ENCODE measurements at regions not wholly inside any gene's neighbourhood (a gene's known extent, or its start where the extent isn't known, plus 50 kb on each side); places are given as distances from the start of the nearest gene placed in this dataset.

DNA sequence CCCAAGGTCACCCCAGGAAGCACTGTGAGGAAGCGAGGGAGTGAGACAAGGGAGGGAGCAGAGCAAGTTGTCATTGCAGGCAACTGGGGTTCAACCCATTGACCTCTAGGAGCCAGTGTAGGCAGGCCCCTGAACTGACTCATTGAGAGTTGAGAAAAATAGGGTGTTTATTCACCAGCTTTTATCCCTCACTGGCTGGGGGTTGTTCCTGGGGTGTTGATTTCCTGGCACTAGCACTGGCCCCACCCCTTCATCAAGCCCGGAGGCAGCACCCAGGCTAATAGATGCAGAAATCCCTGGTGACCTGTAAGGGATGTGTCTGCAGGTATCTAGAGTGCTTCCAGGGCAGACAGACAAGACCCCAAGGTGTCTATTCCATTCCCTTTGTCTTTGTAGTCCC is 183.9 kb downstream of the ARRDC4 start:
- Mint-ChIP-seq H3K9me3 (no peaks in the 10 kb centered on the region), H3K27ac (no peak overlapping the region), H3K4me1 (peaks cover 24% of the 10 kb centered on the region), H3K4me3 (no peak overlapping the region), H3K36me3 (no peaks in the 10 kb centered on the region), H3K27me3 (ENCODE audit: low read depth) (no peaks in the 10 kb centered on the region; the same call in 1 of the 2 replicates)
- TF ChIP-seq, protein P1, sequence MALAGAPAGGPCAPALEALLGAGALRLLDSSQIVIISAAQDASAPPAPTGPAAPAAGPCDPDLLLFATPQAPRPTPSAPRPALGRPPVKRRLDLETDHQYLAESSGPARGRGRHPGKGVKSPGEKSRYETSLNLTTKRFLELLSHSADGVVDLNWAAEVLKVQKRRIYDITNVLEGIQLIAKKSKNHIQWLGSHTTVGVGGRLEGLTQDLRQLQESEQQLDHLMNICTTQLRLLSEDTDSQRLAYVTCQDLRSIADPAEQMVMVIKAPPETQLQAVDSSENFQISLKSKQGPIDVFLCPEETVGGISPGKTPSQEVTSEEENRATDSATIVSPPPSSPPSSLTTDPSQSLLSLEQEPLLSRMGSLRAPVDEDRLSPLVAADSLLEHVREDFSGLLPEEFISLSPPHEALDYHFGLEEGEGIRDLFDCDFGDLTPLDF (CRISPR knock-in tag; IDR thresholded peaks at IDR 0.05): no peak
- TF ChIP-seq ZNF396 (CRISPR knock-in tag; IDR thresholded peaks at IDR 0.05; ENCODE audit: borderline replicate concordance): no peak
- TF ChIP-seq, protein P2, sequence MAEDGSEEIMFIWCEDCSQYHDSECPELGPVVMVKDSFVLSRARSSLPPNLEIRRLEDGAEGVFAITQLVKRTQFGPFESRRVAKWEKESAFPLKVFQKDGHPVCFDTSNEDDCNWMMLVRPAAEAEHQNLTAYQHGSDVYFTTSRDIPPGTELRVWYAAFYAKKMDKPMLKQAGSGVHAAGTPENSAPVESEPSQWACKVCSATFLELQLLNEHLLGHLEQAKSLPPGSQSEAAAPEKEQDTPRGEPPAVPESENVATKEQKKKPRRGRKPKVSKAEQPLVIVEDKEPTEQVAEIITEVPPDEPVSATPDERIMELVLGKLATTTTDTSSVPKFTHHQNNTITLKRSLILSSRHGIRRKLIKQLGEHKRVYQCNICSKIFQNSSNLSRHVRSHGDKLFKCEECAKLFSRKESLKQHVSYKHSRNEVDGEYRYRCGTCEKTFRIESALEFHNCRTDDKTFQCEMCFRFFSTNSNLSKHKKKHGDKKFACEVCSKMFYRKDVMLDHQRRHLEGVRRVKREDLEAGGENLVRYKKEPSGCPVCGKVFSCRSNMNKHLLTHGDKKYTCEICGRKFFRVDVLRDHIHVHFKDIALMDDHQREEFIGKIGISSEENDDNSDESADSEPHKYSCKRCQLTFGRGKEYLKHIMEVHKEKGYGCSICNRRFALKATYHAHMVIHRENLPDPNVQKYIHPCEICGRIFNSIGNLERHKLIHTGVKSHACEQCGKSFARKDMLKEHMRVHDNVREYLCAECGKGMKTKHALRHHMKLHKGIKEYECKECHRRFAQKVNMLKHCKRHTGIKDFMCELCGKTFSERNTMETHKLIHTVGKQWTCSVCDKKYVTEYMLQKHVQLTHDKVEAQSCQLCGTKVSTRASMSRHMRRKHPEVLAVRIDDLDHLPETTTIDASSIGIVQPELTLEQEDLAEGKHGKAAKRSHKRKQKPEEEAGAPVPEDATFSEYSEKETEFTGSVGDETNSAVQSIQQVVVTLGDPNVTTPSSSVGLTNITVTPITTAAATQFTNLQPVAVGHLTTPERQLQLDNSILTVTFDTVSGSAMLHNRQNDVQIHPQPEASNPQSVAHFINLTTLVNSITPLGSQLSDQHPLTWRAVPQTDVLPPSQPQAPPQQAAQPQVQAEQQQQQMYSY (CRISPR knock-in tag; IDR thresholded peaks at IDR 0.05): no peak
- no peak for TF ChIP-seq ELF4 (CRISPR knock-in tag; IDR thresholded peaks at IDR 0.05; ENCODE audit: low read depth)
- no peak for TF ChIP-seq JUN (CRISPR knock-in tag; IDR thresholded peaks at IDR 0.05)
- TF ChIP-seq MYBL2 (CRISPR knock-in tag; IDR thresholded peaks at IDR 0.05): no peak
- no peak for TF ChIP-seq SMAD3 (CRISPR knock-in tag; IDR thresholded peaks at IDR 0.05; ENCODE audit: borderline replicate concordance)
- no peak for TF ChIP-seq OVOL2 (CRISPR knock-in tag; IDR thresholded peaks at IDR 0.05; ENCODE audit: borderline replicate concordance)
- no peak for TF ChIP-seq NFATC4 (CRISPR knock-in tag; IDR thresholded peaks at IDR 0.05)
- no peak for TF ChIP-seq HMGA2 (CRISPR knock-in tag; IDR thresholded peaks at IDR 0.05)
- TF ChIP-seq, protein P3, sequence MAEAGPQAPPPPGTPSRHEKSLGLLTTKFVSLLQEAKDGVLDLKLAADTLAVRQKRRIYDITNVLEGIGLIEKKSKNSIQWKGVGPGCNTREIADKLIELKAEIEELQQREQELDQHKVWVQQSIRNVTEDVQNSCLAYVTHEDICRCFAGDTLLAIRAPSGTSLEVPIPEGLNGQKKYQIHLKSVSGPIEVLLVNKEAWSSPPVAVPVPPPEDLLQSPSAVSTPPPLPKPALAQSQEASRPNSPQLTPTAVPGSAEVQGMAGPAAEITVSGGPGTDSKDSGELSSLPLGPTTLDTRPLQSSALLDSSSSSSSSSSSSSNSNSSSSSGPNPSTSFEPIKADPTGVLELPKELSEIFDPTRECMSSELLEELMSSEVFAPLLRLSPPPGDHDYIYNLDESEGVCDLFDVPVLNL (CRISPR knock-in tag; IDR thresholded peaks at IDR 0.05; ENCODE audit: borderline replicate concordance, low read depth): no peak
- TF ChIP-seq, protein P4, sequence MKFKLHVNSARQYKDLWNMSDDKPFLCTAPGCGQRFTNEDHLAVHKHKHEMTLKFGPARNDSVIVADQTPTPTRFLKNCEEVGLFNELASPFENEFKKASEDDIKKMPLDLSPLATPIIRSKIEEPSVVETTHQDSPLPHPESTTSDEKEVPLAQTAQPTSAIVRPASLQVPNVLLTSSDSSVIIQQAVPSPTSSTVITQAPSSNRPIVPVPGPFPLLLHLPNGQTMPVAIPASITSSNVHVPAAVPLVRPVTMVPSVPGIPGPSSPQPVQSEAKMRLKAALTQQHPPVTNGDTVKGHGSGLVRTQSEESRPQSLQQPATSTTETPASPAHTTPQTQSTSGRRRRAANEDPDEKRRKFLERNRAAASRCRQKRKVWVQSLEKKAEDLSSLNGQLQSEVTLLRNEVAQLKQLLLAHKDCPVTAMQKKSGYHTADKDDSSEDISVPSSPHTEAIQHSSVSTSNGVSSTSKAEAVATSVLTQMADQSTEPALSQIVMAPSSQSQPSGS (CRISPR knock-in tag; IDR thresholded peaks at IDR 0.05; ENCODE audit: borderline replicate concordance, low read depth): no peak
- TF ChIP-seq FOXJ3 (CRISPR knock-in tag; IDR thresholded peaks at IDR 0.05; ENCODE audit: borderline replicate concordance): no peak
- POLR2A ChIA-PET: no interaction called here
- ATAC-seq (no peak), DNase-seq (ENCODE audit: low spot score) (no peak)
- CTCF ChIA-PET: interaction anchor here (0.9 to 1.7 kb wide), 2 partner anchors 29 to 150 kb away, joined by 3 to 4 read pairs; no protein-coding TSS in a partner anchor

DNA sequence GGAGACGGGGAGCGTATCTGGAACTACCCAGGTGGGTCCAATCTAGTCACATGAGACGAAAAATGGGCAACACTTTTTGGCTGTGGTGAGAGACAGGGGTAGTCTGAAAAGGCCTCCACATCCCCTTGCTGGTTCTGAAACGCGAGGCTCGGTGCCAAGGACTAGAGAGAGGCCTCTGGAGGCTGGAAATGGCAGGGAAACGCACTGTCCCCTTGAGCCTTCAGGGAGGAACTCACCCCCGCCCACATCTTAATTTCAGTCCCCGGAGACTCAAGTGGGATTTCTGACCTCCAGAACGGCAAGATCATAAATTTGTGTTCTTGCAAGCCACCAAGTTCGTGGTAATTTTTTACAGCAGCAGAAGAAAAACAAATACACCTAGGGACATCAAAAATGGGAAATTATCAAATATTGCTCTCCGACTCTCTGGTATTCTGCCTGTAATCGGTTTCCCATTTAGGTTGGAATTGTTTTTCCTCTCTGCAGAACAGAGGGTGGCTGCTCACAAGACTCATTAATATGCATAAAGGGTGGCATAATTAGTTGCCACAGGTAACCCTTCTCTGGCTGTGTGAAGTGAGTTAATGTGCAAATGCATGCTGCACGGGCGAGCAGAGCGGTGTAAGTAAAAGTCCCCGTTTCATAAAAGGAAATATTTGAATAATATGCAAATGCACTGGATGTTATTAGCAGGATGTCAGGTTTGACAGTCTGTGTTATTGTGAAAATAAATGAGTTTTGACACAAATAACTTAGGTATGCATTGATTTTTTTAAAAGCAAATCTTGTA is 185.7 kb downstream of the ARRDC4 start:
- Mint-ChIP-seq H3K27me3 (ENCODE audit: low read depth) (no peaks in the 10 kb centered on the region; the same call in 1 of the 2 replicates), H3K36me3 (no peaks in the 10 kb centered on the region), H3K9me3 (no peaks in the 10 kb centered on the region), H3K27ac (no peak overlapping the region), H3K4me1 (peaks cover 34% of the 10 kb centered on the region), H3K4me3 (no peak overlapping the region)
- ChIA-PET CTCF (no interaction called here), POLR2A (no interaction called here)
- ATAC-seq: no peak
- no peak for DNase-seq (ENCODE audit: low spot score)
- TF ChIP-seq RELA (CRISPR knock-in tag; IDR thresholded peaks at IDR 0.05; ENCODE audit: borderline replicate concordance): no peak
- TF ChIP-seq, protein P5, sequence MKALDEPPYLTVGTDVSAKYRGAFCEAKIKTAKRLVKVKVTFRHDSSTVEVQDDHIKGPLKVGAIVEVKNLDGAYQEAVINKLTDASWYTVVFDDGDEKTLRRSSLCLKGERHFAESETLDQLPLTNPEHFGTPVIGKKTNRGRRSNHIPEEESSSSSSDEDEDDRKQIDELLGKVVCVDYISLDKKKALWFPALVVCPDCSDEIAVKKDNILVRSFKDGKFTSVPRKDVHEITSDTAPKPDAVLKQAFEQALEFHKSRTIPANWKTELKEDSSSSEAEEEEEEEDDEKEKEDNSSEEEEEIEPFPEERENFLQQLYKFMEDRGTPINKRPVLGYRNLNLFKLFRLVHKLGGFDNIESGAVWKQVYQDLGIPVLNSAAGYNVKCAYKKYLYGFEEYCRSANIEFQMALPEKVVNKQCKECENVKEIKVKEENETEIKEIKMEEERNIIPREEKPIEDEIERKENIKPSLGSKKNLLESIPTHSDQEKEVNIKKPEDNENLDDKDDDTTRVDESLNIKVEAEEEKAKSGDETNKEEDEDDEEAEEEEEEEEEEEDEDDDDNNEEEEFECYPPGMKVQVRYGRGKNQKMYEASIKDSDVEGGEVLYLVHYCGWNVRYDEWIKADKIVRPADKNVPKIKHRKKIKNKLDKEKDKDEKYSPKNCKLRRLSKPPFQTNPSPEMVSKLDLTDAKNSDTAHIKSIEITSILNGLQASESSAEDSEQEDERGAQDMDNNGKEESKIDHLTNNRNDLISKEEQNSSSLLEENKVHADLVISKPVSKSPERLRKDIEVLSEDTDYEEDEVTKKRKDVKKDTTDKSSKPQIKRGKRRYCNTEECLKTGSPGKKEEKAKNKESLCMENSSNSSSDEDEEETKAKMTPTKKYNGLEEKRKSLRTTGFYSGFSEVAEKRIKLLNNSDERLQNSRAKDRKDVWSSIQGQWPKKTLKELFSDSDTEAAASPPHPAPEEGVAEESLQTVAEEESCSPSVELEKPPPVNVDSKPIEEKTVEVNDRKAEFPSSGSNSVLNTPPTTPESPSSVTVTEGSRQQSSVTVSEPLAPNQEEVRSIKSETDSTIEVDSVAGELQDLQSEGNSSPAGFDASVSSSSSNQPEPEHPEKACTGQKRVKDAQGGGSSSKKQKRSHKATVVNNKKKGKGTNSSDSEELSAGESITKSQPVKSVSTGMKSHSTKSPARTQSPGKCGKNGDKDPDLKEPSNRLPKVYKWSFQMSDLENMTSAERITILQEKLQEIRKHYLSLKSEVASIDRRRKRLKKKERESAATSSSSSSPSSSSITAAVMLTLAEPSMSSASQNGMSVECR (CRISPR knock-in tag; IDR thresholded peaks at IDR 0.05; ENCODE audit: borderline replicate concordance): no peak
- TF ChIP-seq, protein P6, sequence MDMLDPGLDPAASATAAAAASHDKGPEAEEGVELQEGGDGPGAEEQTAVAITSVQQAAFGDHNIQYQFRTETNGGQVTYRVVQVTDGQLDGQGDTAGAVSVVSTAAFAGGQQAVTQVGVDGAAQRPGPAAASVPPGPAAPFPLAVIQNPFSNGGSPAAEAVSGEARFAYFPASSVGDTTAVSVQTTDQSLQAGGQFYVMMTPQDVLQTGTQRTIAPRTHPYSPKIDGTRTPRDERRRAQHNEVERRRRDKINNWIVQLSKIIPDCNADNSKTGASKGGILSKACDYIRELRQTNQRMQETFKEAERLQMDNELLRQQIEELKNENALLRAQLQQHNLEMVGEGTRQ (CRISPR knock-in tag; IDR thresholded peaks at IDR 0.05): no peak
- no peak for TF ChIP-seq NFE2L1 (CRISPR knock-in tag; IDR thresholded peaks at IDR 0.05)
- no peak for TF ChIP-seq ZNF396 (CRISPR knock-in tag; IDR thresholded peaks at IDR 0.05; ENCODE audit: borderline replicate concordance)
- TF ChIP-seq ZNF317 (CRISPR knock-in tag; IDR thresholded peaks at IDR 0.05; ENCODE audit: borderline replicate concordance, low read depth): no peak
- no peak for TF ChIP-seq ZNF671 (CRISPR knock-in tag; IDR thresholded peaks at IDR 0.05)
- TF ChIP-seq, protein P7, sequence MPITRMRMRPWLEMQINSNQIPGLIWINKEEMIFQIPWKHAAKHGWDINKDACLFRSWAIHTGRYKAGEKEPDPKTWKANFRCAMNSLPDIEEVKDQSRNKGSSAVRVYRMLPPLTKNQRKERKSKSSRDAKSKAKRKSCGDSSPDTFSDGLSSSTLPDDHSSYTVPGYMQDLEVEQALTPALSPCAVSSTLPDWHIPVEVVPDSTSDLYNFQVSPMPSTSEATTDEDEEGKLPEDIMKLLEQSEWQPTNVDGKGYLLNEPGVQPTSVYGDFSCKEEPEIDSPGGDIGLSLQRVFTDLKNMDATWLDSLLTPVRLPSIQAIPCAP (CRISPR knock-in tag; IDR thresholded peaks at IDR 0.05): no peak
- TF ChIP-seq CBFB (CRISPR knock-in tag; IDR thresholded peaks at IDR 0.05; ENCODE audit: low read depth): no peak

All from WTC11 (cell line).